IMR-90 (cell line): ENCODE measurements at regions not wholly inside any gene's neighbourhood (a gene's known extent, or its start where the extent isn't known, plus 50 kb on each side); places are given as distances from the start of the nearest gene placed in this dataset.

Experiments
- ATAC-seq: fragments of 200-7000 bp; cut with Tn5 transposase; 2 replicates; pipeline ENCODE4 v1.9.1; 2020; ENCODE audit warnings: low read depth, mild to moderate bottlenecking, moderate library complexity
- BruUV-seq: library from RNA; stranded (reverse); fragments of 400-500 nt; replicated peaks from 2 replicates; lab custom pipeline; 2021; lab: Mats Ljungman, UMichigan
- CTCF ChIA-PET: fragments of 300-600 bp; formaldehyde crosslinking; extraction: SDS; loops from one replicate; lab custom pipeline; 2021; ENCODE audit warnings: antibody characterized with exemption; lab: Yijun Ruan, JAX
- POLR2A ChIA-PET: fragments of 300-600 bp; sonication (Branson Sonifier 250); formaldehyde crosslinking; loops from one replicate; lab custom pipeline; 2022; ENCODE audit warnings: antibody characterized with exemption; ENCODE audit not compliant: unreplicated experiment; lab: Charles Lee
- DNase-seq: peaks from one replicate; pipeline ENCODE4 v3.0.0; 2013
- H2AFZ ChIP-seq: replicated peaks from 2 replicates; pipeline ENCODE3; 2013; ENCODE audit warnings: low read length, mild to moderate bottlenecking; ENCODE audit not compliant: poor library complexity
- H2AK5ac ChIP-seq: 2 replicates; pipeline ENCODE4 v1.6.1; 2013; ENCODE audit warnings: low read depth, low read length, inconsistent platforms
- H2AK9ac ChIP-seq: replicated peaks from 2 replicates; pipeline ENCODE3; 2013; ENCODE audit warnings: mild to moderate bottlenecking, low read depth, low read length, moderate library complexity; ENCODE audit not compliant: poor library complexity
- H2BK120ac ChIP-seq: 2 replicates; pipeline ENCODE4 v1.6.1; 2013; ENCODE audit warnings: low read depth, low read length, inconsistent platforms
- H2BK15ac ChIP-seq: 3 replicates; pipeline ENCODE4 v1.6.1; 2013; ENCODE audit warnings: low read depth, low read length, inconsistent platforms
- H2BK20ac ChIP-seq: 2 replicates; pipeline ENCODE4 v1.6.1; 2013; ENCODE audit warnings: low read depth, mild to moderate bottlenecking, inconsistent platforms, low read length, moderate library complexity
- H2BK5ac ChIP-seq: 2 replicates; pipeline ENCODE4 v1.6.1; 2013; ENCODE audit warnings: mild to moderate bottlenecking, low read depth, low read length, inconsistent platforms; ENCODE audit not compliant: poor library complexity, severe bottlenecking
- H3K14ac ChIP-seq: replicated peaks from 2 replicates; pipeline ENCODE4 v1.6.1; 2013; ENCODE audit warnings: low read depth, low read length, inconsistent platforms
- H3K18ac ChIP-seq: 2 replicates; pipeline ENCODE4 v1.6.1; 2013; ENCODE audit warnings: low read depth, low read length, control low read depth
- H3K23ac ChIP-seq: 2 replicates; pipeline ENCODE4 v1.6.1; 2013; ENCODE audit warnings: low read depth, low read length, inconsistent platforms
- H3K27ac ChIP-seq: 2 replicates; pipeline ENCODE4 v1.5.1; 2013; ENCODE audit warnings: mild to moderate bottlenecking, control low read depth, low read length; ENCODE audit not compliant: insufficient read depth
- H3K27me3 ChIP-seq: 2 replicates; pipeline ENCODE4 v1.6.1; 2013; ENCODE audit warnings: low read length; ENCODE audit not compliant: control insufficient read depth, insufficient read depth
- H3K36me3 ChIP-seq: 2 replicates; pipeline ENCODE4 v1.6.1; 2013; ENCODE audit warnings: low read length, mixed read lengths; ENCODE audit not compliant: control insufficient read depth, insufficient read depth
- H3K4ac ChIP-seq: 2 replicates; pipeline ENCODE4 v1.6.1; 2013; ENCODE audit warnings: low read depth, low read length, inconsistent platforms
- H3K4me1 ChIP-seq: 2 replicates; pipeline ENCODE4 v1.6.1; 2013; ENCODE audit warnings: low read length, mixed read lengths; ENCODE audit not compliant: control insufficient read depth, insufficient read depth
- H3K4me2 ChIP-seq: 2 replicates; pipeline ENCODE4 v1.6.1; 2013; ENCODE audit warnings: low read depth, mild to moderate bottlenecking, control low read depth, low read length, moderate library complexity
- H3K4me3 ChIP-seq: 2 replicates; pipeline ENCODE4 v1.5.1; 2013; ENCODE audit warnings: low read depth, mild to moderate bottlenecking, control low read depth, low read length, moderate library complexity; ENCODE audit not compliant: insufficient read depth
- H3K56ac ChIP-seq: 2 replicates; pipeline ENCODE4 v1.6.1; 2013; ENCODE audit warnings: low read length, inconsistent platforms; ENCODE audit not compliant: insufficient read depth; ENCODE audit errors: extremely low read depth
- H3K79me1 ChIP-seq, 2 experiments: 2 replicates each; pipeline ENCODE4 v1.6.1; 2013; ENCODE audit warnings: low read length in 2 of 2, inconsistent platforms in 1 of 2, low read depth in 1 of 2
- H3K9ac ChIP-seq: 2 replicates; pipeline ENCODE4 v1.6.1; 2013; ENCODE audit warnings: low read depth, low read length, control low read depth
- H3K9me1 ChIP-seq: 2 replicates; pipeline ENCODE4 v1.6.1; 2013; ENCODE audit warnings: low read length, inconsistent platforms; ENCODE audit not compliant: insufficient read depth
- H3K9me3 ChIP-seq: 2 replicates; pipeline ENCODE4 v1.6.1; 2013; ENCODE audit warnings: low read length; ENCODE audit not compliant: control insufficient read depth, insufficient read depth
- H4K20me1 ChIP-seq: 2 replicates; pipeline ENCODE4 v1.6.1; 2013; ENCODE audit warnings: low read length, inconsistent platforms; ENCODE audit not compliant: insufficient read depth
- H4K5ac ChIP-seq: 2 replicates; pipeline ENCODE4 v1.6.1; 2013; ENCODE audit warnings: mild to moderate bottlenecking, low read depth, low read length, control low read depth
- H4K8ac ChIP-seq, 2 experiments: 2 replicates each; pipeline ENCODE4 v1.6.1; 2013; ENCODE audit warnings: low read depth in 2 of 2, low read length in 2 of 2, control low read depth in 1 of 2, inconsistent platforms in 1 of 2
- H4K91ac ChIP-seq: 2 replicates; pipeline ENCODE4 v1.6.1; 2013; ENCODE audit warnings: low read depth, low read length, inconsistent platforms; ENCODE audit not compliant: insufficient read depth
- CEBPB ChIP-seq: IDR thresholded peaks from 2 replicates; pipeline ENCODE4 v1.6.1; 2012; ENCODE audit warnings: low read depth, low read length, improper control_type of control experiment
- CHD1 ChIP-seq: IDR thresholded peaks from 2 replicates; pipeline ENCODE4 v1.6.1; 2012; ENCODE audit warnings: low read depth, low read length, improper control_type of control experiment
- CTCF ChIP-seq: conservative IDR thresholded peaks from 2 replicates; pipeline ENCODE4 v1.5.1; 2012; ENCODE audit warnings: mild to moderate bottlenecking, low read depth, low read length, improper control_type of control experiment
- FOS ChIP-seq: fragments of 150-350 bp; IDR thresholded peaks from 2 replicates; pipeline ENCODE4 v1.6.1; 2016; ENCODE audit warnings: low read depth, low read length
- MAFK ChIP-seq: IDR thresholded peaks from 2 replicates; pipeline ENCODE4 v1.6.1; 2012; ENCODE audit warnings: low read depth, low read length, improper control_type of control experiment
- MAZ ChIP-seq: IDR thresholded peaks from 2 replicates; pipeline ENCODE4 v1.6.1; 2012; ENCODE audit warnings: low read depth, mild to moderate bottlenecking, low read length, improper control_type of control experiment, moderate library complexity, borderline replicate concordance
- MXI1 ChIP-seq: IDR thresholded peaks from 2 replicates; pipeline ENCODE4 v1.6.1; 2012; ENCODE audit warnings: low read depth, mild to moderate bottlenecking, low read length, moderate library complexity, borderline replicate concordance
- NFE2L2 ChIP-seq: fragments of 150-350 bp; IDR thresholded peaks from 2 replicates; pipeline ENCODE4 v1.6.1; 2016; ENCODE audit warnings: low read depth, mild to moderate bottlenecking, low read length
- POLR2A ChIP-seq: IDR thresholded peaks from 2 replicates; pipeline ENCODE4 v1.6.1; 2012; ENCODE audit warnings: mild to moderate bottlenecking, low read depth, low read length
- RAD21 ChIP-seq: IDR thresholded peaks from 2 replicates; pipeline ENCODE4 v1.6.1; 2012; ENCODE audit warnings: low read length, improper control_type of control experiment
- RCOR1 ChIP-seq: IDR thresholded peaks from 2 replicates; pipeline ENCODE4 v1.6.1; 2012; ENCODE audit warnings: mild to moderate bottlenecking, low read length, improper control_type of control experiment; ENCODE audit not compliant: insufficient replicate concordance
- RFX5 ChIP-seq: IDR thresholded peaks from 2 replicates; pipeline ENCODE4 v1.8.0; 2012; ENCODE audit warnings: low read depth, mild to moderate bottlenecking, low read length, moderate library complexity
- SMC3 ChIP-seq: fragments of 150-350 bp; IDR thresholded peaks from 2 replicates; pipeline ENCODE4 v1.6.1; 2016; ENCODE audit warnings: low read depth, mild to moderate bottlenecking, antibody characterized with exemption, low read length, moderate library complexity
- WGBS, 2 experiments: methylation state at CpG; one replicate each; pipeline versions ENCODE4 v1.1.5 to v1.1.7; 2013; ENCODE audit warnings: missing lambda C conversion rate in 2 of 2; ENCODE audit not compliant: insufficient read length in 1 of 2; ENCODE audit errors: extremely low coverage in 2 of 2; 5-methylcytosine and 5-hydroxymethylcytosine counted together
- dilution Hi-C: fragments of 300-500 bp; cut with HindIII; formaldehyde crosslinking; loops from one replicate; pipeline ENCODE4 v1.14.3; 2018; ENCODE audit warnings: low sequenced_read_pairs; ENCODE audit not compliant: unreplicated experiment
- in situ Hi-C: fragments of 300-500 bp; cut with MboI; formaldehyde crosslinking; loops from 3 replicates; pipeline ENCODE4 v1.14.3; 2019; ENCODE audit warnings: low sequenced_read_pairs, inconsistent platforms, mixed read lengths
- intact Hi-C: fragments of 100-400 bp; cut with micrococcal nuclease; formaldehyde crosslinking; loops from 2 replicates; pipeline ENCODE4 v1.10.0; 2022
- TF ChIP-seq, protein P1 (sequence below): fragments of 150-350 bp; IDR thresholded peaks from 2 replicates; pipeline ENCODE4 v1.6.1; 2016; ENCODE audit warnings: low read depth, mild to moderate bottlenecking, low read length, moderate library complexity, borderline replicate concordance
- TF ChIP-seq, protein P2 (sequence below): fragments of 150-350 bp; IDR thresholded peaks from 2 replicates; pipeline ENCODE4 v1.6.1; 2017; ENCODE audit warnings: mild to moderate bottlenecking, antibody characterized with exemption, low read length, low read depth

DNA sequence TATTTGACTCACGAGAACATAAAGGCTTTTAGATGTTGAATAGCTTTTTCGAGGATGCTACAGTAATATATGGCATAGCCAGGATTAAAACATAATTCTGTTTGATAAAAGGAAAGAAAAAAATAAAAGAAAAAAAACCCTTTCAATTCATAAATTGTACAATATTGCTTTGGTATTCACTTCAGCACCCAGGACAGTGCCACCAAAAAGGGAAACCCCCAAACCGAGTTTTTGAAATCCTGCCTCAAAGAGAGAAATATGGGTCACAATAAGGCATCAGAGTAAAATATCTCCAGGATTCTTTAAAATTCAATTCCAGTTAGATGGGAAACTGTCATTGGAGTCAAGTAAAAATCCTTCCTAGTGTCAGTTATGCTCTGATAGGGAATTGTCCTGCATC lies 551.2 kb upstream of the SEL1L start:
- in situ Hi-C loops (no loop called here), intact Hi-C loops (no loop called here), dilution Hi-C loops (no loop called here)
- ChIA-PET POLR2A (no interaction called here), CTCF (no interaction called here)
- Histone ChIP-seq H2AFZ (no peak overlapping the region), H2BK20ac (no peak overlapping the region), H3K14ac (no peak overlapping the region), H3K36me3 (no peaks in the 10 kb centered on the region), H2AK9ac (no peak overlapping the region), H3K4me1 (no peaks in the 10 kb centered on the region), H2BK15ac (no peak overlapping the region), H2BK5ac (no peak overlapping the region), H3K9ac (no peak overlapping the region), H2AK5ac (no peak overlapping the region), H3K9me3 (peaks cover 8% of the 10 kb centered on the region), H4K20me1 (no peaks in the 10 kb centered on the region), H3K56ac (no peak overlapping the region), H3K4ac (no peak overlapping the region), H3K27ac (no peak overlapping the region), H4K8ac (no peak overlapping the region), H3K79me1 (no peaks in the 10 kb centered on the region), H3K4me2 (no peak overlapping the region), H3K23ac (no peak overlapping the region), H3K18ac (no peak overlapping the region), H4K5ac (no peak overlapping the region), H3K9me1 (no peaks in the 10 kb centered on the region), H4K91ac (no peak overlapping the region), H3K27me3 (no peaks in the 10 kb centered on the region), H3K4me3 (no peak overlapping the region), H2BK120ac (no peak overlapping the region)
- TF ChIP-seq MAFK (no peak), MXI1 (no peak), NFE2L2 (no peak), CEBPB (no peak), SMC3 (no peak), RCOR1 (no peak), RAD21 (no peak), FOS (no peak), POLR2A (no peak), RFX5 (no peak), MAZ (no peak), CHD1 (no peak), CTCF (no peak)
- TF ChIP-seq, protein P1, sequence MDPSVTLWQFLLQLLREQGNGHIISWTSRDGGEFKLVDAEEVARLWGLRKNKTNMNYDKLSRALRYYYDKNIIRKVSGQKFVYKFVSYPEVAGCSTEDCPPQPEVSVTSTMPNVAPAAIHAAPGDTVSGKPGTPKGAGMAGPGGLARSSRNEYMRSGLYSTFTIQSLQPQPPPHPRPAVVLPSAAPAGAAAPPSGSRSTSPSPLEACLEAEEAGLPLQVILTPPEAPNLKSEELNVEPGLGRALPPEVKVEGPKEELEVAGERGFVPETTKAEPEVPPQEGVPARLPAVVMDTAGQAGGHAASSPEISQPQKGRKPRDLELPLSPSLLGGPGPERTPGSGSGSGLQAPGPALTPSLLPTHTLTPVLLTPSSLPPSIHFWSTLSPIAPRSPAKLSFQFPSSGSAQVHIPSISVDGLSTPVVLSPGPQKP: no peak
- TF ChIP-seq, protein P2, sequence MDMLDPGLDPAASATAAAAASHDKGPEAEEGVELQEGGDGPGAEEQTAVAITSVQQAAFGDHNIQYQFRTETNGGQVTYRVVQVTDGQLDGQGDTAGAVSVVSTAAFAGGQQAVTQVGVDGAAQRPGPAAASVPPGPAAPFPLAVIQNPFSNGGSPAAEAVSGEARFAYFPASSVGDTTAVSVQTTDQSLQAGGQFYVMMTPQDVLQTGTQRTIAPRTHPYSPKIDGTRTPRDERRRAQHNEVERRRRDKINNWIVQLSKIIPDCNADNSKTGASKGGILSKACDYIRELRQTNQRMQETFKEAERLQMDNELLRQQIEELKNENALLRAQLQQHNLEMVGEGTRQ: no peak
- no TSS peak for BruUV-seq
- ATAC-seq (no peak), DNase-seq (no peak)
- no CpG with 5 or more reads among the region's 3 CpGs for WGBS, 2 experiments
